ENCODE measurements at regions not wholly inside any gene's neighbourhood (a gene's known extent, or its start where the extent isn't known, plus 50 kb on each side); places are given as distances from the start of the nearest gene placed in this dataset.

DNA sequence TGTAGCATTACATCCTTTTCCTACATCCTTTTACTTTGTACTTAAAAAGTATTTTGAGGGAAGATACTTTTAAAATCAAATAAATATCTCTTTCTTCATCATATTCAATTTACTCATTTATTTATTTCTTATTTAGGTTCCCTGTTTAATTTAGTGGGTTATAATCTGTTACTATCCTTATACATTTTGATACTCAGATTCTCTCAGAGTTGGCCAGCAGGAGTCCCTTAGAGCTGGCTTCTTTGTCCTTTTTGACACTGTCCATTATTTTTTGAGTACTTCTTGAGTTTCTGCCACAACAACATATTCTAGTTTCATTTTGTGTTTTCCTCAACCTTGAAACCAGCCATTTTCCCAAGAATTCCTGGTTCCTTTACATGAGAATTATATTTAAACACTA lies 111.6 kb upstream of the DCBLD2 start:
- TF ChIP-seq POLR2A (IDR thresholded peaks at IDR 0.05) (no peak), POLR2AphosphoS5 (IDR thresholded peaks at IDR 0.05) (no peak)
- TF ChIP-seq, protein P1, sequence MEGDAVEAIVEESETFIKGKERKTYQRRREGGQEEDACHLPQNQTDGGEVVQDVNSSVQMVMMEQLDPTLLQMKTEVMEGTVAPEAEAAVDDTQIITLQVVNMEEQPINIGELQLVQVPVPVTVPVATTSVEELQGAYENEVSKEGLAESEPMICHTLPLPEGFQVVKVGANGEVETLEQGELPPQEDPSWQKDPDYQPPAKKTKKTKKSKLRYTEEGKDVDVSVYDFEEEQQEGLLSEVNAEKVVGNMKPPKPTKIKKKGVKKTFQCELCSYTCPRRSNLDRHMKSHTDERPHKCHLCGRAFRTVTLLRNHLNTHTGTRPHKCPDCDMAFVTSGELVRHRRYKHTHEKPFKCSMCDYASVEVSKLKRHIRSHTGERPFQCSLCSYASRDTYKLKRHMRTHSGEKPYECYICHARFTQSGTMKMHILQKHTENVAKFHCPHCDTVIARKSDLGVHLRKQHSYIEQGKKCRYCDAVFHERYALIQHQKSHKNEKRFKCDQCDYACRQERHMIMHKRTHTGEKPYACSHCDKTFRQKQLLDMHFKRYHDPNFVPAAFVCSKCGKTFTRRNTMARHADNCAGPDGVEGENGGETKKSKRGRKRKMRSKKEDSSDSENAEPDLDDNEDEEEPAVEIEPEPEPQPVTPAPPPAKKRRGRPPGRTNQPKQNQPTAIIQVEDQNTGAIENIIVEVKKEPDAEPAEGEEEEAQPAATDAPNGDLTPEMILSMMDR (IDR thresholded peaks at IDR 0.05), result no peak
